AG09319 (cell line): ENCODE measurements at regions not wholly inside any gene's neighbourhood (a gene's known extent, or its start where the extent isn't known, plus 50 kb on each side); places are given as distances from the start of the nearest gene placed in this dataset.

ENCODE experiments used
- DNase-seq: peaks from one replicate; pipeline ENCODE4 v3.0.0-alpha.2; 2010; ENCODE audit warnings: low read depth; ENCODE audit errors: extremely low read depth
- CTCF ChIP-seq: IDR thresholded peaks from 2 replicates; pipeline ENCODE4 v1.5.1; 2011; ENCODE audit warnings: low read depth, mild to moderate bottlenecking, inconsistent platforms, low read length, moderate library complexity

GRCh38 chr2:46839045-46839444 is 76.6 kb downstream of the MCFD2 start:
- no peak for DNase-seq
- TF ChIP-seq CTCF, result no peak

GRCh38 chr2:46837704-46838103 is 77.9 kb downstream of the MCFD2 start:
- TF ChIP-seq CTCF, result no peak
- no peak for DNase-seq

GRCh38 chr2:46837112-46837454 is 78.5 kb downstream of the MCFD2 start:
- TF ChIP-seq CTCF, result no peak
- no peak for DNase-seq

GRCh38 chr2:46836295-46837111 is 79.1 kb downstream of the MCFD2 start:
- DNase-seq, result no peak
- TF ChIP-seq CTCF, result no peak

GRCh38 chr2:46835520-46835919 is 80.1 kb downstream of the MCFD2 start:
- no peak for DNase-seq
- no peak for TF ChIP-seq CTCF

- no peak for TF ChIP-seq CTCF
- DNase-seq, result no peak
Measured at GRCh38 chr2:46832543-46832942, 83.1 kb downstream of the MCFD2 start.

GRCh38 chr2:46831869-46832265 is 83.7 kb downstream of the MCFD2 start:
- DNase-seq, result no peak
- TF ChIP-seq CTCF, result no peak
